Gastroesophageal sphincter (tissue), 3 donors: ENCODE measurements at regions not wholly inside any gene's neighbourhood (a gene's known extent, or its start where the extent isn't known, plus 50 kb on each side); places are given as distances from the start of the nearest gene placed in this dataset.

Experiments used
- CTCF ChIP-seq, 4 experiments: fragments of 200-600 bp in 2 of 4; fragments of 450-650 bp in 2 of 4; sonication (generic) in 1 of 4; IDR thresholded peaks; one replicate each; pipeline ENCODE4 v1.5.1; 2017 to 2019; ENCODE audit warnings: antibody characterized with exemption in 4 of 4, mild to moderate bottlenecking in 2 of 4, moderate library complexity in 2 of 4
- EP300 ChIP-seq: sonication (generic); formaldehyde crosslinking; IDR thresholded peaks from one replicate; pipeline ENCODE4 v1.6.1; 2017; ENCODE audit warnings: antibody characterized with exemption, mild to moderate bottlenecking

- no peak for TF ChIP-seq CTCF (IDR thresholded peaks at IDR 0.05)
- no peak for TF ChIP-seq EP300
Measured at GRCh38 chr4:123783151-123783790, 386.7 kb downstream of the SPRY1 start.
